ENCODE measurements at regions not wholly inside any gene's neighbourhood (a gene's known extent, or its start where the extent isn't known, plus 50 kb on each side); places are given as distances from the start of the nearest gene placed in this dataset.

GRCh38 chr14:54309615-54310014 lies 87.2 kb upstream of the CDKN3 start:
- DNase-seq (ENCODE audit: low read depth in 2 of 2) = no peak

- DNase-seq (ENCODE audit: low read depth in 2 of 2) = no peak
These were observed 86.5 kb upstream of the CDKN3 start for GRCh38 chr14:54310151-54310850.

- DNase-seq (ENCODE audit: low read depth in 2 of 2) = no peak
These were observed 86.0 kb upstream of the CDKN3 start for GRCh38 chr14:54310851-54311228.

- no peak for DNase-seq (ENCODE audit: low read depth in 2 of 2)
These were observed 84.5 kb upstream of the CDKN3 start for GRCh38 chr14:54312166-54312801.

GRCh38 chr14:54314365-54315104 lies 82.3 kb upstream of the CDKN3 start:
- no peak for DNase-seq (ENCODE audit: low read depth in 2 of 2)

GRCh38 chr14:54316652-54317051 lies 80.2 kb upstream of the CDKN3 start:
- DNase-seq (ENCODE audit: low read depth in 2 of 2) = no peak

GRCh38 chr14:54317391-54317790 lies 79.4 kb upstream of the CDKN3 start:
- DNase-seq (ENCODE audit: low read depth in 2 of 2) = no peak

- no peak for DNase-seq (ENCODE audit: low read depth in 2 of 2)
These were observed 74.6 kb upstream of the CDKN3 start for GRCh38 chr14:54322246-54322645.

GRCh38 chr14:54322701-54323337 lies 74.0 kb upstream of the CDKN3 start:
- DNase-seq (ENCODE audit: low read depth in 2 of 2) = no peak

GRCh38 chr14:54325766-54326165 lies 71.0 kb upstream of the CDKN3 start:
- DNase-seq (ENCODE audit: low read depth in 2 of 2) = no peak

GRCh38 chr14:54329082-54329695 lies 67.6 kb upstream of the CDKN3 start:
- DNase-seq (ENCODE audit: low read depth in 2 of 2) = no peak

- no peak for DNase-seq (ENCODE audit: low read depth in 2 of 2)
These were observed 65.9 kb upstream of the CDKN3 start for GRCh38 chr14:54330876-54331275.

GRCh38 chr14:54331516-54331915 lies 65.3 kb upstream of the CDKN3 start:
- no peak for DNase-seq (ENCODE audit: low read depth in 2 of 2)

GRCh38 chr14:54332490-54332889 lies 64.3 kb upstream of the CDKN3 start:
- no peak for DNase-seq (ENCODE audit: low read depth in 2 of 2)

GRCh38 chr14:54333511-54333910 lies 63.3 kb upstream of the CDKN3 start:
- no peak for DNase-seq (ENCODE audit: low read depth in 2 of 2)

GRCh38 chr14:54335569-54336155 lies 61.1 kb upstream of the CDKN3 start:
- DNase-seq (ENCODE audit: low read depth in 2 of 2) = no peak

GRCh38 chr14:54337314-54337713 lies 59.5 kb upstream of the CDKN3 start:
- no peak for DNase-seq (ENCODE audit: low read depth in 2 of 2)

- DNase-seq (ENCODE audit: low read depth in 2 of 2) = no peak
These were observed 58.0 kb upstream of the CDKN3 start for GRCh38 chr14:54338696-54339317.

GRCh38 chr14:54339771-54340170 lies 57.0 kb upstream of the CDKN3 start:
- no peak for DNase-seq (ENCODE audit: low read depth in 2 of 2)

- DNase-seq (ENCODE audit: low read depth in 2 of 2) = no peak
These were observed 54.0 kb upstream of the CDKN3 start for GRCh38 chr14:54342806-54343205.
